Breast epithelium (tissue), 3 donors: ENCODE measurements at regions not wholly inside any gene's neighbourhood (a gene's known extent, or its start where the extent isn't known, plus 50 kb on each side); places are given as distances from the start of the nearest gene placed in this dataset.

Experiments used
- CTCF ChIP-seq, 3 donors: fragments of 450-650 bp; IDR thresholded peaks; one replicate each; pipeline ENCODE4 v1.5.1; 2016 to 2017; ENCODE audit warnings: antibody characterized with exemption in 3 of 3, mild to moderate bottlenecking in 3 of 3, moderate library complexity in 3 of 3
- POLR2A ChIP-seq: fragments of 450-650 bp; IDR thresholded peaks from one replicate; pipeline ENCODE4 v1.6.1; 2016; ENCODE audit warnings: antibody characterized with exemption, mild to moderate bottlenecking, moderate library complexity
- POLR2AphosphoS5 ChIP-seq, 3 donors: sonication (generic); formaldehyde crosslinking; IDR thresholded peaks; one replicate each; pipeline ENCODE4 v1.6.1; 2017; ENCODE audit warnings: antibody characterized with exemption in 3 of 3

GRCh38 chr1:221829327-221830015 lies 87.6 kb upstream of the DUSP10 start:
- TF ChIP-seq CTCF (IDR thresholded peaks at IDR 0.05) (no peak), POLR2AphosphoS5 (IDR thresholded peaks at IDR 0.05) (no peak), POLR2A (no peak)
